Activated naive CD4-positive, alpha-beta T cell treated with anti-CD3 and anti-CD28 coated beads, Interleukin-2, amount 50 U/mL, for 24 hours (primary cell): ENCODE measurements at regions not wholly inside any gene's neighbourhood (a gene's known extent, or its start where the extent isn't known, plus 50 kb on each side); places are given as distances from the start of the nearest gene placed in this dataset.
"Not testable (repeated sequence)": the region's sequence is repeated elsewhere in the genome, so short reads cannot be mapped to it uniquely, and the experiment has no call there.

Source experiments
- H3K27ac Mint-ChIP-seq: one replicate; pipeline ENCODE4 v1.8.0; 2021; ENCODE audit warnings: mild to moderate bottlenecking, mixed read lengths
- H3K27me3 Mint-ChIP-seq: one replicate; pipeline ENCODE4 v1.8.0; 2021; ENCODE audit warnings: mixed read lengths
- H3K36me3 Mint-ChIP-seq: one replicate; pipeline ENCODE4 v1.8.0; 2021; ENCODE audit warnings: mixed read lengths
- H3K4me1 Mint-ChIP-seq: one replicate; pipeline ENCODE4 v1.8.0; 2021; ENCODE audit warnings: mixed read lengths
- H3K4me3 Mint-ChIP-seq: one replicate; pipeline ENCODE4 v1.8.0; 2021; ENCODE audit warnings: mild to moderate bottlenecking, mixed read lengths
- H3K9me3 Mint-ChIP-seq: one replicate; pipeline ENCODE4 v1.8.0; 2021; ENCODE audit warnings: mixed read lengths

DNA sequence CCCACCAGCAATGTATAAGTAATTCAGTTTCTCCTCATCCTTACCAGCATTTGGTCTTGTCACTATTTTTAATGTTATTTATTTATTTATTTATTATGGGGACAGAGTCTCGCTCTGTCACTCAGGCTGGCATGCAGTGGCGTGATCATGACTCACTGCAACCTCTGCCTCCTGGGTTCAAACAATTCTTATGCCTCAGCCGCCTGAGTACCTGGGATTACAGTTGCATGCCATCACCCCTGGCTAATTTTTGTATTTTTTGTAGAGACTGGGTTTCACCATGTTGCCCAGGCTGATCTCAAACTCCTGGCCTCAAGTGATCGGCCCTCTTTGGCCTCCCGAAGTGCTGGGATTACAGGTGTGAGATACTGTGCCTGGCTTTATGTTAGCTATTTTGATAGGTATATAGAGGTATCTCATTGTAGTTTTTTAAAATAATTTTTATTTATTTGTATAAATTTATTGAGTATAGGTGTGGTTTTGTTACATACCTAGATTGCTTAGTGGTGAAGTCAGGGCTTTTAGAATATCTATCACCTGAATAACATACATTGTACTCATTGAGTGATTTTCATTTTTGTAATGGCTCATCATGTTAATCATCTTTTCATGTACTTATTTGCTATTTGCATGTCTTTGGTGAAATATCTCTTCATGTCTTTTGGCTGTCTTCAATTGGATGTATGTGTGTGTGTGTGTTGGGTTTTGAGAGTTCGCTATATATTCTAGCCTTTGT lies 53.3 kb downstream of the TANC2 start:
- H3K9me3 Mint-ChIP-seq, result peaks cover 2% of the 10 kb centered on the region
- no peaks in the 10 kb centered on the region for H3K27me3 Mint-ChIP-seq
- H3K4me1 Mint-ChIP-seq, result no peaks in the 10 kb centered on the region
- H3K27ac Mint-ChIP-seq, result no peak overlapping the region
- H3K4me3 Mint-ChIP-seq, result no peak overlapping the region
- peaks cover 9% of the 10 kb centered on the region for H3K36me3 Mint-ChIP-seq

- Mint-ChIP-seq H3K27me3 (no peaks in the 10 kb centered on the region), H3K27ac (no peak overlapping the region), H3K9me3 (no peaks in the 10 kb centered on the region), H3K4me1 (no peaks in the 10 kb centered on the region), H3K36me3 (peaks cover 7% of the 10 kb centered on the region), H3K4me3 (no peak overlapping the region)
Measured at GRCh38 chr17:63022567-63022966, 56.5 kb downstream of the TANC2 start.

DNA sequence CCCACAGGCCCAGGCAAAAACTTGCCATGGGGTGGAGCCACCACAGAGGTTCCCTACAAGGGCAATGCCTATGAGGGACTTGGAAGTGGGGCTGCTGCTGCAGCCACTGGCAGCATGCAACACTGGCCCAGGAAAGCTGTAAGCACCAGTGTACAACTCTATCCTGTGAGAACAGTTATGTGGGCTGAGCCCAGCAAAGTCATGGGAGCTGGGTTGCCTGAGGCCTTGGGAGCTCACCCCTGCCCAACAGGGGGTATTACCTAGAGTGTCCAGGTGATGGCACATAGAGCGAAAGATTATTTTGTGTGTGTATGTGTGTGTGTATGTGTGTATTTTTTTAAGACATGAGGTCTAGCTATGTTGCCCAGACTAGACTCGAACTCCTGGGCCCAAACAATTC lies 57.0 kb downstream of the TANC2 start:
- H3K4me3 Mint-ChIP-seq, result no peak overlapping the region
- peaks cover 7% of the 10 kb centered on the region for H3K36me3 Mint-ChIP-seq
- H3K4me1 Mint-ChIP-seq, result no peaks in the 10 kb centered on the region
- H3K27me3 Mint-ChIP-seq, result no peaks in the 10 kb centered on the region
- H3K27ac Mint-ChIP-seq, result no peak overlapping the region
- no peaks in the 10 kb centered on the region for H3K9me3 Mint-ChIP-seq

GRCh38 chr17:63024201-63024600 lies 58.2 kb downstream of the TANC2 start:
- peaks cover 7% of the 10 kb centered on the region for H3K36me3 Mint-ChIP-seq
- no peak overlapping the region for H3K27ac Mint-ChIP-seq
- no peaks in the 10 kb centered on the region for H3K4me1 Mint-ChIP-seq
- no peak overlapping the region for H3K4me3 Mint-ChIP-seq
- H3K27me3 Mint-ChIP-seq, result no peaks in the 10 kb centered on the region
- H3K9me3 Mint-ChIP-seq, result no peaks in the 10 kb centered on the region

GRCh38 chr17:63024716-63025115 lies 58.7 kb downstream of the TANC2 start:
- Mint-ChIP-seq H3K27ac (no peak overlapping the region), H3K27me3 (no peaks in the 10 kb centered on the region), H3K4me3 (no peak overlapping the region), H3K4me1 (no peaks in the 10 kb centered on the region), H3K9me3 (no peaks in the 10 kb centered on the region), H3K36me3 (peaks cover 10% of the 10 kb centered on the region)

- not testable (repeated sequence) for H3K9me3 Mint-ChIP-seq, H3K27ac Mint-ChIP-seq, H3K27me3 Mint-ChIP-seq, H3K4me1 Mint-ChIP-seq, H3K4me3 Mint-ChIP-seq, H3K36me3 Mint-ChIP-seq
Measured at GRCh38 chr17:63025637-63026036, 59.6 kb downstream of the TANC2 start.

GRCh38 chr17:63029541-63029940 lies 63.5 kb downstream of the TANC2 start:
- no peaks in the 10 kb centered on the region for H3K9me3 Mint-ChIP-seq
- H3K36me3 Mint-ChIP-seq, result peaks cover 9% of the 10 kb centered on the region
- H3K27ac Mint-ChIP-seq, result no peak overlapping the region
- no peaks in the 10 kb centered on the region for H3K27me3 Mint-ChIP-seq
- H3K4me1 Mint-ChIP-seq, result no peaks in the 10 kb centered on the region
- H3K4me3 Mint-ChIP-seq, result no peak overlapping the region

DNA sequence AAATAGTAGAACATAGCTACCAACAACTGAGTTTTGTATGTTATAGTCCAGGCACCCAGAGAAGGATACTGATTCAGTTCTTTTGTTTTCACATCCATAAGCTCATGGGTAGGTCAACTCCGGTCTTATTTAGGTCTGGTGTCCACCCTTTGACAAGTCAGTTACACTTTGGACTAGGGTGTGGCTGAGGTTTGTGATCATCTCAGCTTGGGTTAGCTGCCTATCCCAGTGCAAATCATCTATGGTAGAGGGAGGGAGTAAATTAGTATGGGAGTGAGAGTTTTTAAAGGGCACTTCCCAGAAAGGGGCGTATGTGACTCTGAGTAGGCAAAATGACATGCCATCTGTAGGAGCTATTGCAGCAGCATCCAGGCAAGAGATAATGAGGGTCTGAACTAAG lies 66.1 kb downstream of the TANC2 start:
- Mint-ChIP-seq H3K36me3 (peaks cover 9% of the 10 kb centered on the region), H3K27ac (no peak overlapping the region), H3K27me3 (no peaks in the 10 kb centered on the region), H3K4me3 (no peak overlapping the region), H3K9me3 (no peaks in the 10 kb centered on the region), H3K4me1 (peaks cover 5% of the 10 kb centered on the region)

- H3K27ac Mint-ChIP-seq, result no peak overlapping the region
- no peak overlapping the region for H3K4me3 Mint-ChIP-seq
- H3K9me3 Mint-ChIP-seq, result no peaks in the 10 kb centered on the region
- peaks cover 8% of the 10 kb centered on the region for H3K4me1 Mint-ChIP-seq
- peaks cover 9% of the 10 kb centered on the region for H3K36me3 Mint-ChIP-seq
- H3K27me3 Mint-ChIP-seq, result no peaks in the 10 kb centered on the region
Measured at GRCh38 chr17:63033142-63033541, 67.1 kb downstream of the TANC2 start.

DNA sequence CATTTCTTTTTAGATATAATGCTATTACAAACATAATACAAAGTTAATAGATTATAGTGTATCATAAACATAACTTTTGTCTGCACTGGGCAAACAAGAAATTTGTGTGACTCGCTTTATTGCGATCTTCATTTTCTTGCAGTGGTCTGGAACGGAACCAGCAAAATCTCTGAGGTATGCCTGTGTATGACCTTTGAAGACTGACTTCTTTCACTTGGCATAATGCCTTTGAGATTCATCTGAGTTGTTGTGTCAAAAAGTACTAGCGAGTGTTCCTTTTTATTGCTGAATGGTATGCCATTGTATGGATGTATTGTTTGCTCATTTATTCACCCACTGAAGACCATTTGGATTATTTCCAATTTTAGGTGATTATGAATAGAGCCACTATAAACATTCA lies 69.2 kb downstream of the TANC2 start:
- peaks cover 13% of the 10 kb centered on the region for H3K4me1 Mint-ChIP-seq
- no peaks in the 10 kb centered on the region for H3K9me3 Mint-ChIP-seq

GRCh38 chr17:63035695-63036094 lies 69.7 kb downstream of the TANC2 start:
- Mint-ChIP-seq H3K27ac (no peak overlapping the region), H3K9me3 (no peaks in the 10 kb centered on the region), H3K27me3 (no peaks in the 10 kb centered on the region), H3K4me3 (no peak overlapping the region), H3K4me1 (peaks cover 13% of the 10 kb centered on the region), H3K36me3 (peaks cover 7% of the 10 kb centered on the region)

More for the DNA sequence above, 69.2 kb downstream of the TANC2 start:
- H3K4me3 Mint-ChIP-seq, result no peak overlapping the region
- H3K27ac Mint-ChIP-seq, result no peak overlapping the region
- peaks cover 7% of the 10 kb centered on the region for H3K36me3 Mint-ChIP-seq
- H3K27me3 Mint-ChIP-seq, result no peaks in the 10 kb centered on the region

DNA sequence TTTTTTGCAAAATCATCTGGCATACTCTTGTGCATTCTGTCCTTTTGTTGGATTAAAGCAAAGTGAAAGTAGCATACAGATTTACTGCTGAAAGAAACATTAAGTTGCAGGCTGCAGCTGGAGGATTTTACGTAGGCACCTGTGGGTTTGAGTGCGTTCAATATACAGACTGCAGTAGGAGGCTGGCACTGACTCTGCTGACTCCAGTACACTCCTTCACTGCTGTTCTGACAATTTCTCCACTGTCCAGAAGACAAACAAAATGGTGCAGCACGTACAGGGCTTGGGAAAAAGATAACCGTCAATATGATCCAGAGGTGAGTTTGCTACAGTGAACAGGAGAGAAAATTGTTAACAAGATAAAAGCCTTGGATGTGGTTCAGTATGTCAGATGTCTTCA lies 73.3 kb downstream of the TANC2 start:
- Mint-ChIP-seq H3K9me3 (no peaks in the 10 kb centered on the region), H3K27ac (no peak overlapping the region), H3K4me3 (no peak overlapping the region), H3K27me3 (no peaks in the 10 kb centered on the region), H3K4me1 (peaks cover 13% of the 10 kb centered on the region), H3K36me3 (no peaks in the 10 kb centered on the region)

- Mint-ChIP-seq H3K36me3 (no peaks in the 10 kb centered on the region), H3K4me1 (peaks cover 13% of the 10 kb centered on the region), H3K9me3 (no peaks in the 10 kb centered on the region), H3K27ac (no peak overlapping the region), H3K4me3 (no peak overlapping the region), H3K27me3 (no peaks in the 10 kb centered on the region)
Measured at GRCh38 chr17:63039899-63040602, 74.0 kb downstream of the TANC2 start.

DNA sequence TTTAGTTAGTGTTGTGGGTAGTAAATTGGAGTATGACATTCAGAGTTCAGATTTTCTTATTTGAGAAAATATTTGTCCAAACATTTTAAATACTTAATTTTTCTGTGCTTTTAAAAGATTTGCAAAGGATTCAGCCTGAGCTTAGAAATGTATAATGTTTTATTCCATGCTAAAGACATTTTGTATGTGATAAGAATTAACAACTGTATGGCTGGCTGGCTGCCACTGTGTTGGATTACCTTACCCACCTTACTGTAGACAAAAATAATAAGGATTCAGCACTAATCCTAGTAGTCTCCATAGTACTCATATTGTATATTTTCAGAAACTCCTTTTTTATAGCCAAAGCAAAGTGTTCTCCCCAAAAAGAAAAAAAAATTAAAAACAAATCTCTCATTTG lies 74.8 kb downstream of the TANC2 start:
- peaks cover 10% of the 10 kb centered on the region for H3K4me1 Mint-ChIP-seq
- no peaks in the 10 kb centered on the region for H3K36me3 Mint-ChIP-seq
- H3K4me3 Mint-ChIP-seq, result no peak overlapping the region
- no peak overlapping the region for H3K27ac Mint-ChIP-seq
- no peaks in the 10 kb centered on the region for H3K27me3 Mint-ChIP-seq
- no peaks in the 10 kb centered on the region for H3K9me3 Mint-ChIP-seq

GRCh38 chr17:63041251-63041650 lies 75.2 kb downstream of the TANC2 start:
- no peaks in the 10 kb centered on the region for H3K27me3 Mint-ChIP-seq
- no peak overlapping the region for H3K4me3 Mint-ChIP-seq
- peaks cover 8% of the 10 kb centered on the region for H3K4me1 Mint-ChIP-seq
- H3K9me3 Mint-ChIP-seq, result no peaks in the 10 kb centered on the region
- H3K27ac Mint-ChIP-seq, result no peak overlapping the region
- no peaks in the 10 kb centered on the region for H3K36me3 Mint-ChIP-seq

DNA sequence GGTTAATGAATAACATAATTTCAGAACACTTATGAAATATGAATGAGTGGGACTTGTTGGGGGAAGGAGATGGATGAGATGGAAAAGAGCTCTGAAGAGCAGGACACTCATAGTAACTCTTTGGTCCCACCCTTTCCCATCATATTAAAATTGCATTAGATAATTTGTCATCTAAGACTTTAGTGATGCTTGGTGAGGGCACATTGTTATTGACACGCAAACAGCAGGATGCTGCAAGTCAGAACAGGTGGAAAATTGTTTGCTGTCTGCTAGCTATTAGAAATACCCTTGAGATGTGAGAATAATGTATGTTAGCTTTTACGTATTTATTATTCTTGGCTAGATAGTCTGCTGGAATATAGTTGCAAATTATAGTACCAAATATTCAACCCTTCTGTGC lies 75.7 kb downstream of the TANC2 start:
- no peaks in the 10 kb centered on the region for H3K27me3 Mint-ChIP-seq
- H3K27ac Mint-ChIP-seq, result no peak overlapping the region
- no peak overlapping the region for H3K4me3 Mint-ChIP-seq

More for the DNA sequence above, 75.7 kb downstream of the TANC2 start:
- Mint-ChIP-seq H3K9me3 (no peaks in the 10 kb centered on the region), H3K36me3 (no peaks in the 10 kb centered on the region), H3K4me1 (peaks cover 8% of the 10 kb centered on the region)
